ENCODE measurements at regions not wholly inside any gene's neighbourhood (a gene's known extent, or its start where the extent isn't known, plus 50 kb on each side); places are given as distances from the start of the nearest gene placed in this dataset.
"Not testable (repeated sequence)": the region's sequence is repeated elsewhere in the genome, so short reads cannot be mapped to it uniquely, and the experiment has no call there.

GRCh38 chr12:74171478-74171909 is 366.1 kb upstream of the ATXN7L3B start:
- Mint-ChIP-seq H3K9me3 (peaks cover 13% of the 10 kb centered on the region), H3K36me3 (no peaks in the 10 kb centered on the region), H3K27ac (no peak overlapping the region), H3K4me3 (no peak overlapping the region), H3K27me3 (no peaks in the 10 kb centered on the region), H3K4me1 (no peaks in the 10 kb centered on the region)
- ATAC-seq: no peak

- ATAC-seq, H3K27ac Mint-ChIP-seq, H3K4me3 Mint-ChIP-seq, H3K36me3 Mint-ChIP-seq, H3K4me1 Mint-ChIP-seq, H3K27me3 Mint-ChIP-seq: not testable (repeated sequence)
- peaks cover 11% of the 10 kb centered on the region for H3K9me3 Mint-ChIP-seq
These were observed 362.7 kb upstream of the ATXN7L3B start for GRCh38 chr12:74174961-74175360.

GRCh38 chr12:74185360-74185759 is 352.3 kb upstream of the ATXN7L3B start:
- H3K36me3 Mint-ChIP-seq: no peaks in the 10 kb centered on the region
- H3K4me3 Mint-ChIP-seq: no peak overlapping the region
- H3K9me3 Mint-ChIP-seq: no peaks in the 10 kb centered on the region
- H3K27me3 Mint-ChIP-seq: no peaks in the 10 kb centered on the region
- no peak overlapping the region for H3K27ac Mint-ChIP-seq
- H3K4me1 Mint-ChIP-seq: no peaks in the 10 kb centered on the region
- ATAC-seq: no peak

- Mint-ChIP-seq H3K4me3 (no peak overlapping the region), H3K4me1 (no peaks in the 10 kb centered on the region), H3K9me3 (peaks cover 3% of the 10 kb centered on the region), H3K36me3 (no peaks in the 10 kb centered on the region), H3K27me3 (no peaks in the 10 kb centered on the region), H3K27ac (no peak overlapping the region)
- no peak for ATAC-seq
These were observed 344.4 kb upstream of the ATXN7L3B start for GRCh38 chr12:74193191-74193590.

DNA sequence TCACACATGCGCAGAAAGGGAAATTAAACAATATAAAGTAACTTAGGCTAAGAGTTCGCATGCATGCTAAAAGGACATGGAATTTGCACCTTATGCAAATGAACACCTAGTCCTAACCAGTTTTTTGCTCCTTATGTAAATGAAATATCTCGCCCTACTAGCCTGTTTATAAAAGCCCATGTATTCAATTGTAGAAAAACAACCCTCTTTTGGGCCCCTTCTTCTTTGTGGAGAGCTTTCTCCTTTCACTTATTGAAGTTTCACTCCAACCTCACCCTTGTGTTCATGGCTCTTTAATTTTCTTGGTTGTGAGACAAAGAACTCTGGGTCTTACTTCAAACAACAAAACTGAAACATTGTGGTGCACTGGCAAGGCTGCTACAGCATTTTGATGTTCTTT is 333.4 kb upstream of the ATXN7L3B start:
- Mint-ChIP-seq H3K9me3 (peaks cover 6% of the 10 kb centered on the region), H3K27me3 (no peaks in the 10 kb centered on the region), H3K4me1 (no peaks in the 10 kb centered on the region), H3K36me3 (no peaks in the 10 kb centered on the region), H3K4me3 (no peak overlapping the region), H3K27ac (no peak overlapping the region)
- no peak for ATAC-seq

DNA sequence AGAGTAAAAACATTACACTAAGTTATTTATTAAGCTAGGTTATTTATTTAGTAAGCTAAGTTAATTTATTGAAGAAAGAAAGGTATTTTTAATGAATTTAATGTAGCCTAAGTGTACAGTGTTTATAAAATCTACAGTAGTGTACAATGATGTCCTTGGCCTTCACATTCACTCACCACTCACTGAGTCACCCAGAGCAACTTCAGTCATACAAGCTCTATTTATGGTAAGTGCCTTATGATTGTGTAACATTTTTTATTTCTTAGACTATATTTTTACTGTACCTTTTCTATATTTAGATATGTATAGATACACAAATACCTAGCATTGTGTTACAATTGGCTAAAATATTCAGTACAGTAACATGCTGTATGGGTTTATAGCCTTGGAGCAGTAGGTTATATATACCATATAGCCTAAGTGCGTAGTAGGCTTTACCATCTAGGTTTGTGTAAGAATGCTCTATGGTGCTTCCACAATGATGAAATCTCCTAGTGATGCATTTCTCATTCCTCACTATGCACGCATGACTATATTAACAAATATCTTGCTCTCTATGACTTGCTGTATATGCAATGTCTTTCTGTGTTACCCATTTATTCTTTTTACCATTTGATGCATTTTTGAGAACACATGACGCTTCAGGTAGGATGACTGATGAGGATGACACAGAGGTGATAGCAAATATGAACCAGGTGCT is 309.6 kb upstream of the ATXN7L3B start:
- Mint-ChIP-seq H3K9me3 (peaks cover 3% of the 10 kb centered on the region), H3K4me1 (no peaks in the 10 kb centered on the region), H3K36me3 (no peaks in the 10 kb centered on the region), H3K27ac (no peak overlapping the region), H3K4me3 (no peak overlapping the region), H3K27me3 (no peaks in the 10 kb centered on the region)
- ATAC-seq: no peak

GRCh38 chr12:74229671-74230070 is 308.0 kb upstream of the ATXN7L3B start:
- Mint-ChIP-seq H3K27ac (no peak overlapping the region), H3K9me3 (peaks cover 3% of the 10 kb centered on the region), H3K27me3 (no peaks in the 10 kb centered on the region), H3K4me3 (no peak overlapping the region), H3K36me3 (no peaks in the 10 kb centered on the region), H3K4me1 (no peaks in the 10 kb centered on the region)
- no peak for ATAC-seq

DNA sequence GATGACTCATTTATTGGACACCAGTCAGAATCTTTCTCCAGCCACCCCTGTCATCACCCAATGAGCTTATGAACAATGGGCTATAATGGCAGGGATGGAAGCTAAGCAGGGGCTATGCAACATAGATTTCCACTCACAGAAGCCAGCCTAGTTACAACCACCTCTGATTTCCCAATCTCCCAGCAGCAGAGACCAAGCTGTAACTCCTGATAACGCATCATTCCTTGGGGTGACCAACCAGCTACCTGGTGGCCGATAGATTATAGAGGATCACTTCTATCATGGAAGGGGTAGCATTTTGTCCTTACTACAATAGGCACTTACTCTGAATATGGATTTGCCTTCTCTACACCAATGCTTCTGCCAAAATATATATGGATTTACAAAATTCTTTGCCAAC is 302.3 kb upstream of the ATXN7L3B start:
- Mint-ChIP-seq H3K36me3 (no peaks in the 10 kb centered on the region), H3K4me1 (no peaks in the 10 kb centered on the region), H3K9me3 (peaks cover 9% of the 10 kb centered on the region), H3K27ac (no peak overlapping the region), H3K4me3 (no peak overlapping the region), H3K27me3 (no peaks in the 10 kb centered on the region)
- no peak for ATAC-seq

- Mint-ChIP-seq H3K27me3 (no peaks in the 10 kb centered on the region), H3K27ac (no peak overlapping the region), H3K36me3 (no peaks in the 10 kb centered on the region), H3K4me3 (no peak overlapping the region), H3K9me3 (peaks cover 11% of the 10 kb centered on the region), H3K4me1 (no peaks in the 10 kb centered on the region)
- ATAC-seq: no peak
These were observed 296.3 kb upstream of the ATXN7L3B start for GRCh38 chr12:74241341-74241740.

DNA sequence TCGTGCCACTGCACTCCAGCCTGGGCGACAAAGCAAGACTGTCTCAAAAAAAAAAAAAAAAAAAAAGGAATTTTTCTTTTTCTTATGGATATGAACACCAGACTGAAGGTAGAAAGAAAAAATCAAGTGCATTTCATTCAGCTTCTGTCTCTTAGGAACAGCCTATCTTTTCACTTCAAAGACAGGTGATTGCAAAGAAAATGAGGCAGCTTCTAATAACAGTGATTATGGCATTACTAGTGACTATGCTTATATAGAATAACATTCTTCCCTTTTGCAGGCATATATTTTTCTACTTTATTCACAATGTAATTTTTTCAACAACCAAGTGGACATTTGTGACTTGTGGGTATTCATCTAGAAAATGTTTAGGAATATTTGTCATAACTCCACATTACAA is 295.5 kb upstream of the ATXN7L3B start:
- ATAC-seq: no peak
- Mint-ChIP-seq H3K36me3 (no peaks in the 10 kb centered on the region), H3K4me3 (no peak overlapping the region), H3K9me3 (peaks cover 11% of the 10 kb centered on the region), H3K27me3 (no peaks in the 10 kb centered on the region), H3K27ac (no peak overlapping the region), H3K4me1 (no peaks in the 10 kb centered on the region)

DNA sequence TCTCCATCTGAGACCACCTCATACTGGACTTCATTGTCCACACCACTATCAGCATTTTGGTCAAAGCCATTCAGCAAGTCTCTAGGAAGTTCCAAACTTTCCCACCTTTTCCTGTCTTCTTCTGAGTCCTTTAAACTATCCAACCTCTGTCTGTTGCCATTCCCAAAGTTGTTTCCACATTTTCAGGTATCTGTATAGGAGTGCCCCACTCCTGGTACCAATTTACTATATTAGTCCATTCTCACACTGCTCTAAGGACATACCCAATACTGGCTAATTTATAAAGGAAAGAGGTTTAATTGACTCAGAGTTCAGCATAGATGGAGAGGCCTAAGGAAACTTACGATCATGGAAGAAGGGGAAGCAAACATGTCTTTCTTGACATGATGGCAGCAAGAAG is 292.2 kb upstream of the ATXN7L3B start:
- H3K9me3 Mint-ChIP-seq: peaks cover 5% of the 10 kb centered on the region
- ATAC-seq: no peak
- no peaks in the 10 kb centered on the region for H3K4me1 Mint-ChIP-seq
- H3K4me3 Mint-ChIP-seq: no peak overlapping the region
- no peaks in the 10 kb centered on the region for H3K27me3 Mint-ChIP-seq
- no peak overlapping the region for H3K27ac Mint-ChIP-seq
- H3K36me3 Mint-ChIP-seq: no peaks in the 10 kb centered on the region

DNA sequence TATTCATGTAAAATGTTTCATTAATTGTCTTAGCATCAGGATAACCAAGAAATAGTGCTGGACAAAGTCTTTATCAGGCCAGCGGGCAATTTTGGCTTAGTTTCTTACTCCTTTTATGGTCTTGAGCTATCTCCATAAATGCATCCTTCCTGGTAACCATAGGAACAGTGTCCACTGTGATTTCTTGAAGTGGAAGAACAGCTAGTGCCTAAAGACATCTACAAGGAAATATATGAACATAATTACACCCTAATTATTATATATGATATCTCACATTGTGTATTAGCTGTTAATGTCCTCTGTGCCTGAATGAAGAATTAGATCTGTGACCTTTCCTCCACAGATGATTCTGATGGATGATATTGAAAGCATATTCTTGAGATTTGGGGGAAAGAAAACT is 286.7 kb upstream of the ATXN7L3B start:
- no peaks in the 10 kb centered on the region for H3K36me3 Mint-ChIP-seq
- ATAC-seq: no peak
- no peak overlapping the region for H3K4me3 Mint-ChIP-seq
- peaks cover 2% of the 10 kb centered on the region for H3K9me3 Mint-ChIP-seq
- H3K4me1 Mint-ChIP-seq: no peaks in the 10 kb centered on the region
- no peak overlapping the region for H3K27ac Mint-ChIP-seq
- H3K27me3 Mint-ChIP-seq: no peaks in the 10 kb centered on the region

DNA sequence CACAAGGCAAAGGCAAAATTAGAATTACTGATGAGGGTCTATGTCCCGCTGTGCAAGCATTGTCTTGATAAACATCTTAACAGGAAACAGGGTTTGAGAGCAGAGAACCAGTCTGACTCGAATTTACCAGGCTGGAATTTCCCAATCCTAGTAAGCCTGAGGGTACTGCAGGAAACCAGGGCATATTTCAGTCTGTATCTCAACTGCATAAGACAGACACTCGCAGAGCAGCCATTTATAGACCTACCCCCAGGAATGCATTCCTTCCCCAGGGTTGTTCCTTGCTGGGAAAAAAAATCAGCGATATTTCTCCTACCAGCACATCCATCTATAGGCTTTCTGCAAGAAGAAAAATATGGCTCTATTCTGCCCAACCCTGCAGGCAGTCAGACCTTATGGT is 283.8 kb upstream of the ATXN7L3B start:
- not testable (repeated sequence) for H3K27me3 Mint-ChIP-seq, H3K4me1 Mint-ChIP-seq, ATAC-seq, H3K4me3 Mint-ChIP-seq, H3K9me3 Mint-ChIP-seq, H3K36me3 Mint-ChIP-seq, H3K27ac Mint-ChIP-seq

GRCh38 chr12:74254784-74255183 is 282.9 kb upstream of the ATXN7L3B start:
- Mint-ChIP-seq H3K4me1 (no peaks in the 10 kb centered on the region), H3K36me3 (no peaks in the 10 kb centered on the region), H3K27me3 (no peaks in the 10 kb centered on the region), H3K27ac (no peak overlapping the region), H3K9me3 (peaks cover 2% of the 10 kb centered on the region), H3K4me3 (no peak overlapping the region)
- no peak for ATAC-seq

DNA sequence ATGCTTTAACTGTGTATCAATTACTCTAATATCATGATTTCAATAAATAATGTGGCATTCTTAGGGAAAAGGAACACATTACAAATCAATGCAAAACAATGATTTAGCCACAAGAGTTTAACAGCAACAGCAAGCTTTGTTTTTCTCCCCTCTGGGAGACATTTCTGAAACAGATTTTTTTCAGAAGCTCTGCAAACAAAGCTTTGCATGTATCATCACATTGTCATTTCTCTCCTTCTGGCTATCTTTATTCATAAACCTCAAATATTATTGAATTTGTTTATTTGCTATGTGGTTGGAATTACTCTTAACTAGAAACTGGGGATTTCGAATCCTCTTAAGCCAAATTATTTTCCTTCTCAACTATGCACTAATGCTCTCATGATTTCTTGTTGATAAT is 278.4 kb upstream of the ATXN7L3B start:
- H3K36me3 Mint-ChIP-seq: no peaks in the 10 kb centered on the region
- ATAC-seq: no peak
- no peak overlapping the region for H3K4me3 Mint-ChIP-seq
- no peak overlapping the region for H3K27ac Mint-ChIP-seq
- H3K4me1 Mint-ChIP-seq: no peaks in the 10 kb centered on the region
- no peaks in the 10 kb centered on the region for H3K27me3 Mint-ChIP-seq
- H3K9me3 Mint-ChIP-seq: peaks cover under 1% of the 10 kb centered on the region

DNA sequence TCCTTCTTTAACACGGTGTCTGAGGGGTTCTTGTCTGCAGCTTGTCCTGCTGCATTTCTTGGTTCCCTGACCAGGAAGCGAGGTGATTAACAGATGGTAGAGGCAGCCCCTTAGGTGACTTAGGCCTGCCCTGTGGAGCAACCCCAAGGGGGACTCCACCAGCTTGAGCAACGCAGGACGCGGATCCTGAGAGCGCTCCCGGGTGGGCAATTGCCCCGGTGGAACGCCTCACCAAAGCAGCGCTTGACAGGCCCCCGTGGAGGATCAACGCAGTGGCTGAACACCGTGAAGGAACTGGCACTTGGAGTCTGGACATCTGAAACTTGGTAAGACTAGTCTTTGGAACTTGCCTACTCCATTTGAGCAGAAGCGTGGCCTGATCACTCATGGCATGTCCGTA is 272.9 kb upstream of the ATXN7L3B start:
- H3K4me1 Mint-ChIP-seq: no peaks in the 10 kb centered on the region
- H3K9me3 Mint-ChIP-seq: peaks cover 9% of the 10 kb centered on the region
- H3K27ac Mint-ChIP-seq: no peak overlapping the region

GRCh38 chr12:74269355-74269754 is 268.3 kb upstream of the ATXN7L3B start:
- not testable (repeated sequence) for ATAC-seq, H3K4me3 Mint-ChIP-seq, H3K27ac Mint-ChIP-seq, H3K36me3 Mint-ChIP-seq, H3K27me3 Mint-ChIP-seq, H3K9me3 Mint-ChIP-seq, H3K4me1 Mint-ChIP-seq

More for the DNA sequence above, 272.9 kb upstream of the ATXN7L3B start:
- Mint-ChIP-seq H3K27me3 (no peaks in the 10 kb centered on the region), H3K4me3 (no peak overlapping the region), H3K36me3 (no peaks in the 10 kb centered on the region)
- no peak for ATAC-seq

Measured in stimulated activated memory B cell treated with anti-CD40 and anti-IgM and Interleukin-4, amounts not matched to agents 10 μg/mL and 1 μg/mL and 100 μg/mL, for 72 hours (primary cell).